K562 (cell line): ENCODE measurements at regions not wholly inside any gene's neighbourhood (a gene's known extent, or its start where the extent isn't known, plus 50 kb on each side); places are given as distances from the start of the nearest gene placed in this dataset.

Source experiments
- ATAC-seq: fragments of 200-7000 bp; cut with Tn5 transposase; 3 replicates; pipeline ENCODE4 v1.9.1; 2020; ENCODE audit warnings: moderate library complexity
- BruUV-seq: library from RNA; stranded (reverse); fragments of 400-500 nt; replicated peaks from 2 replicates; lab custom pipeline; 2021; lab: Mats Ljungman, UMichigan
- CTCF ChIA-PET: fragments of 300-600 bp; formaldehyde crosslinking; extraction: SDS; loops from one replicate; lab custom pipeline; 2021; ENCODE audit warnings: low intra/inter-chr PET ratio; lab: Yijun Ruan, JAX
- POLR2A ChIA-PET: fragments of 300-600, 350-650 bp; sonication (Branson Sonifier 250); formaldehyde crosslinking; extraction: SDS; loops from one replicate; lab custom pipeline; 2021; ENCODE audit warnings: antibody characterized with exemption, inconsistent platforms; lab: Yijun Ruan, JAX
- DNase-seq, 4 experiments: peaks; one replicate each; pipeline versions ENCODE4 v3.0.0 to v3.0.0-alpha.2; 2011 to 2018; ENCODE audit warnings: low spot score in 3 of 4, mixed read lengths in 3 of 4; ENCODE audit errors: extremely low read depth in 1 of 4
- FAIRE-seq: peaks from 2 replicates; lab custom pipeline; 2011; peaks lifted over from hg19 to GRCh38; lab: Jason Lieb, UNC
- H2AFZ ChIP-seq: 2 replicates; pipeline ENCODE4 v1.6.0; 2011; ENCODE audit warnings: low read depth, low read length, control low read depth, inconsistent platforms
- H3K27ac ChIP-seq: fragments of 200-600 bp; 3 replicates; pipeline ENCODE4 v1.8.0; 2011; ENCODE audit warnings: low read depth, mild to moderate bottlenecking, control low read depth, inconsistent platforms, low read length, moderate library complexity, mixed read lengths; ENCODE audit errors: extremely low read depth
- H3K27me3 ChIP-seq, 2 experiments: fragments of 300-600 bp in 1 of 2; 2 replicates in 1 of 2; 3 replicates in 1 of 2; pipeline versions ENCODE4 v1.6.0 to v1.8.0; 2011; ENCODE audit warnings: inconsistent platforms in 2 of 2, low read length in 2 of 2, mild to moderate bottlenecking in 1 of 2, mixed read lengths in 1 of 2, moderate library complexity in 1 of 2; ENCODE audit not compliant: control insufficient read depth in 2 of 2, insufficient read depth in 2 of 2
- H3K36me3 ChIP-seq: fragments of 300-600 bp; 3 replicates; pipeline ENCODE4 v1.8.0; 2011; ENCODE audit warnings: mild to moderate bottlenecking, low read length, inconsistent platforms; ENCODE audit not compliant: control insufficient read depth, insufficient read depth
- H3K4me1 ChIP-seq, 2 experiments: fragments of 200-600 bp in 1 of 2; replicated peaks in 1 of 2; 2 replicates in 1 of 2; 3 replicates in 1 of 2; pipeline versions ENCODE4 v1.5.1 to v1.8.0; 2011; ENCODE audit warnings: inconsistent platforms in 2 of 2, low read length in 2 of 2, mild to moderate bottlenecking in 1 of 2, mixed read lengths in 1 of 2, moderate library complexity in 1 of 2; ENCODE audit not compliant: control insufficient read depth in 2 of 2, insufficient read depth in 2 of 2
- H3K4me2 ChIP-seq: 2 replicates; pipeline ENCODE4 v1.6.1; 2011; ENCODE audit warnings: low read length, control low read depth, inconsistent platforms, mixed read lengths; ENCODE audit not compliant: insufficient read depth
- H3K4me3 ChIP-seq: fragments of 200-600 bp; sonication (generic), shearing (Covaris generic); 2 replicates; pipeline ENCODE4 v1.5.1; 2016; ENCODE audit warnings: control low read depth, inconsistent platforms
- H3K79me2 ChIP-seq: fragments of 200-600 bp; 3 replicates; pipeline ENCODE4 v1.8.0; 2011; ENCODE audit warnings: low read length, inconsistent platforms; ENCODE audit not compliant: control insufficient read depth, insufficient read depth
- H3K9ac ChIP-seq, 2 experiments: 2 replicates each; pipeline versions ENCODE4 v1.6.0 to v1.6.1; 2011; ENCODE audit warnings: low read depth in 2 of 2, low read length in 2 of 2, control low read depth in 1 of 2, inconsistent platforms in 1 of 2, mild to moderate bottlenecking in 1 of 2, mixed read lengths in 1 of 2; ENCODE audit not compliant: insufficient read depth in 1 of 2
- H3K9me1 ChIP-seq: one replicate; pipeline ENCODE4 v1.6.0; 2011; ENCODE audit warnings: inconsistent platforms, mild to moderate bottlenecking, low read length, moderate library complexity; ENCODE audit not compliant: control insufficient read depth, insufficient read depth
- H3K9me3 ChIP-seq: replicated peaks from 2 replicates; pipeline ENCODE4 v1.5.1; 2011; ENCODE audit warnings: low read depth, low read length, inconsistent platforms; ENCODE audit not compliant: control insufficient read depth, insufficient read depth
- H4K20me1 ChIP-seq: replicated peaks from 2 replicates; pipeline ENCODE4 v1.6.1; 2011; ENCODE audit warnings: low read length, inconsistent platforms, mixed read lengths; ENCODE audit not compliant: control insufficient read depth, insufficient read depth
- KAT7 ChIP-seq: sonication (generic); formaldehyde crosslinking; IDR thresholded peaks from 2 replicates; pipeline ENCODE4 v1.8.0; 2022; ENCODE audit warnings: missing genetic modification reagents, mild to moderate bottlenecking, borderline replicate concordance
- WGBS: fragments of 100-300 bp; shearing (Covaris generic); methylation state at CpG from one replicate; pipeline ENCODE4 v1.1.6; 2016; ENCODE audit warnings: low coverage, mixed read lengths; ENCODE audit not compliant: insufficient coverage; ENCODE audit errors: missing lambda C conversion rate; 5-methylcytosine and 5-hydroxymethylcytosine counted together
- in situ Hi-C: fragments of 300-500 bp; cut with MboI; formaldehyde crosslinking; loops from 4 replicates; pipeline ENCODE4 v1.15.0; 2018; ENCODE audit warnings: inconsistent platforms, mixed read lengths
- intact Hi-C: fragments of 100-400 bp; cut with micrococcal nuclease; formaldehyde crosslinking; loops from 2 replicates; pipeline ENCODE4 v1.14.2; 2022
- TF ChIP-seq, protein P1 (sequence below): fragments of 450-650 bp; IDR thresholded peaks from 2 replicates; pipeline ENCODE4 v1.6.1; 2016; ENCODE audit warnings: low read depth

DNA sequence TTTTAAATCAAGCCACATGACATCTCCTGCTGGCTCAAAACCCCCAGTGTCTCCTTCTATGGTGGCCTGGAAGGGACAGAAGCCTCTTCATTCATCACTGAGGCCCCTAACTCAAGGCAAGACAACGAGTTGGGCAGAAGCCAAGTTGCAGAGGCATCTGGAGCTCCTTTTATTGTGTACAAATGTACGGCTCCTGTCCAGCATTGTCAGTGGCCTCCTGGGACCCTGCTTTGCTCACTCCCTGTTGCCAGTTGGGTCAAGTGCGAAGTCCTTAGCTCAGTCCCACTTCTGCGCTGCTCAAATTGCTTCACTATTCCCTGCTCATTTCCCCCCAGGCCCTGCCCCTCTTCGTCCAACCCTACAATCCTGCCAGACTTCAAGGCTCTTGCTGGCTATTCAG is 181.2 kb upstream of the PMEPA1 start:
- no peak overlapping the region for H2AFZ ChIP-seq
- H3K79me2 ChIP-seq = no peaks in the 10 kb centered on the region
- H3K4me2 ChIP-seq = no peak overlapping the region
- no peak for ATAC-seq
- POLR2A ChIA-PET = interaction anchor here (0.8 kb wide), 1 partner anchor 11 kb away, joined by 3 read pairs; no protein-coding TSS in a partner anchor
- no peak for FAIRE-seq
- H3K27me3 ChIP-seq = peaks cover 0 to 17% of the 10 kb centered on the region in 2 experiments; a peak in 3 of 5 replicates
- CTCF ChIA-PET = no interaction called here
- no peak overlapping the region for H3K27ac ChIP-seq
- in situ Hi-C loops = no loop called here
- WGBS = 2% methylated on average over 5 of the region's 5 CpGs
- no peaks in the 10 kb centered on the region; the same call in 1 of the 2 replicates for H4K20me1 ChIP-seq
- no peak overlapping the region for H3K4me3 ChIP-seq
- TF ChIP-seq, protein P1, sequence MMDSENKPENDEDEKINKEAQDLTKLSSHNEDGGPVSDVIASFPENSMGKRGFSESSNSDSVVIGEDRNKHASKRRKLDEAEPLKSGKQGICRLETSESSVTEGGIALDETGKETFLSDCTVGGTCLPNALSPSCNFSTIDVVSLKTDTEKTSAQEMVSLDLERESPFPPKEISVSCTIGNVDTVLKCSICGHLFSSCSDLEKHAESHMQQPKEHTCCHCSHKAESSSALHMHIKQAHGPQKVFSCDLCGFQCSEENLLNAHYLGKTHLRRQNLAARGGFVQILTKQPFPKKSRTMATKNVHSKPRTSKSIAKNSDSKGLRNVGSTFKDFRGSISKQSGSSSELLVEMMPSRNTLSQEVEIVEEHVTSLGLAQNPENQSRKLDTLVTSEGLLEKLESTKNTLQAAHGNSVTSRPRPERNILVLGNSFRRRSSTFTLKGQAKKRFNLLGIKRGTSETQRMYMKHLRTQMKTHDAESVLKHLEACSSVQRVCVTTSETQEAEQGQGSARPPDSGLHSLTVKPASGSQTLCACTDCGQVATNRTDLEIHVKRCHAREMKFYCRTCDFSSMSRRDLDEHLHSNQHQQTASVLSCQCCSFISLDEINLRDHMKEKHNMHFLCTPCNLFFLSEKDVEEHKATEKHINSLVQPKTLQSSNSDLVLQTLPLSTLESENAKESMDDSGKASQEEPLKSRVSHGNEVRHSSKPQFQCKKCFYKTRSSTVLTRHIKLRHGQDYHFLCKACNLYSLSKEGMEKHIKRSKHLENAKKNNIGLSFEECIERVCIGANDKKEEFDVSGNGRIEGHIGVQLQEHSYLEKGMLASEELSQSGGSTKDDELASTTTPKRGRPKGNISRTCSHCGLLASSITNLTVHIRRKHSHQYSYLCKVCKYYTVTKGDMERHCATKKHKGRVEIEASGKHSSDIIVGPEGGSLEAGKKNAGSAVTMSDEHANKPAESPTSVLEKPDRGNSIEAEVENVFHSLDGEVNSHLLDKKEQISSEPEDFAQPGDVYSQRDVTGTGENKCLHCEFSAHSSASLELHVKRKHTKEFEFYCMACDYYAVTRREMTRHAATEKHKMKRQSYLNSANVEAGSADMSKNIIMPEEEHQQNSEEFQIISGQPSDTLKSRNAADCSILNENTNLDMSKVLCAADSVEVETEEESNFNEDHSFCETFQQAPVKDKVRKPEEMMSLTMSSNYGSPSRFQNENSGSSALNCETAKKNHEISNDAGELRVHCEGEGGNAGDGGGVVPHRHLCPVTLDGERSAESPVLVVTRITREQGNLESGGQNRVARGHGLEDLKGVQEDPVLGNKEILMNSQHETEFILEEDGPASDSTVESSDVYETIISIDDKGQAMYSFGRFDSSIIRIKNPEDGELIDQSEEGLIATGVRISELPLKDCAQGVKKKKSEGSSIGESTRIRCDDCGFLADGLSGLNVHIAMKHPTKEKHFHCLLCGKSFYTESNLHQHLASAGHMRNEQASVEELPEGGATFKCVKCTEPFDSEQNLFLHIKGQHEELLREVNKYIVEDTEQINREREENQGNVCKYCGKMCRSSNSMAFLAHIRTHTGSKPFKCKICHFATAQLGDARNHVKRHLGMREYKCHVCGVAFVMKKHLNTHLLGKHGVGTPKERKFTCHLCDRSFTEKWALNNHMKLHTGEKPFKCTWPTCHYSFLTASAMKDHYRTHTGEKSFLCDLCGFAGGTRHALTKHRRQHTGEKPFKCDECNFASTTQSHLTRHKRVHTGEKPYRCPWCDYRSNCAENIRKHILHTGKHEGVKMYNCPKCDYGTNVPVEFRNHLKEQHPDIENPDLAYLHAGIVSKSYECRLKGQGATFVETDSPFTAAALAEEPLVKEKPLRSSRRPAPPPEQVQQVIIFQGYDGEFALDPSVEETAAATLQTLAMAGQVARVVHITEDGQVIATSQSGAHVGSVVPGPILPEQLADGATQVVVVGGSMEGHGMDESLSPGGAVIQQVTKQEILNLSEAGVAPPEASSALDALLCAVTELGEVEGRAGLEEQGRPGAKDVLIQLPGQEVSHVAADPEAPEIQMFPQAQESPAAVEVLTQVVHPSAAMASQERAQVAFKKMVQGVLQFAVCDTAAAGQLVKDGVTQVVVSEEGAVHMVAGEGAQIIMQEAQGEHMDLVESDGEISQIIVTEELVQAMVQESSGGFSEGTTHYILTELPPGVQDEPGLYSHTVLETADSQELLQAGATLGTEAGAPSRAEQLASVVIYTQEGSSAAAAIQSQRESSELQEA = 0 out of 2 replicates have a peak, but pooled peaks have one; percentile 33
- TF ChIP-seq KAT7 (CRISPR knock-in tag) = no peak
- H3K9me3 ChIP-seq = no peaks in the 10 kb centered on the region
- no peak for DNase-seq
- no peaks in the 10 kb centered on the region for H3K36me3 ChIP-seq
- H3K9me1 ChIP-seq = no peaks in the 10 kb centered on the region
- no TSS peak for BruUV-seq
- intact Hi-C loops = no loop called here
- no peak overlapping the region for H3K9ac ChIP-seq
- no peaks in the 10 kb centered on the region for H3K4me1 ChIP-seq
